ENCODE measurements at regions not wholly inside any gene's neighbourhood (a gene's known extent, or its start where the extent isn't known, plus 50 kb on each side); places are given as distances from the start of the nearest gene placed in this dataset.

DNA sequence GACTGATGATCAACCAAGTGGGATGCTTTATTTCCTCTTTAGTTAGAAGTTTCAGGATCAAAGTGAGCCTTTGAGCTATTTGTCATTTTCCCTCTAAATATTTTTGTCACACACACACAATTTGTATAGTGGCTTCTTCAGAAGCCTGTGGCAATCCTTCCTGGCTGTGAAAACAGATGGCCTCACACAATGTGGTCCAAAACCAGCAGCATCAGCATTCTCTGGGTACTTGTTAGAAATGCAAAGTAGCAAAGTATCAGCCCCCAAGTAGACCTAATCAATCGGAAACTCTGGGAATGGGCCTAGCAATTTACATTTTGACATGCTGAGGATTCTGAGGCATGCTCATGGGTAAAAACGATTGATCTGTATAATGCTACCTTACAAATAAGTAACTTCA lies 115.9 kb downstream of the PAX1 start:
- Histone ChIP-seq H3K27me3 (no peaks in the 10 kb centered on the region), H3K9me3 (no peaks in the 10 kb centered on the region), H3K4me3 (no peak overlapping the region), H3K4me1 (no peaks in the 10 kb centered on the region), H3K27ac (no peak overlapping the region), H3K36me3 (no peaks in the 10 kb centered on the region)
- intact Hi-C loops (cut with DNase I; ENCODE audit: low total_unique reads): no loop called here
- DNase-seq (ENCODE audit: low spot score in 2 of 2): no peak
- TF ChIP-seq POLR2A (IDR thresholded peaks at IDR 0.05) (no peak), POLR2AphosphoS5 (IDR thresholded peaks at IDR 0.05) (no peak)
- TF ChIP-seq, protein P1, sequence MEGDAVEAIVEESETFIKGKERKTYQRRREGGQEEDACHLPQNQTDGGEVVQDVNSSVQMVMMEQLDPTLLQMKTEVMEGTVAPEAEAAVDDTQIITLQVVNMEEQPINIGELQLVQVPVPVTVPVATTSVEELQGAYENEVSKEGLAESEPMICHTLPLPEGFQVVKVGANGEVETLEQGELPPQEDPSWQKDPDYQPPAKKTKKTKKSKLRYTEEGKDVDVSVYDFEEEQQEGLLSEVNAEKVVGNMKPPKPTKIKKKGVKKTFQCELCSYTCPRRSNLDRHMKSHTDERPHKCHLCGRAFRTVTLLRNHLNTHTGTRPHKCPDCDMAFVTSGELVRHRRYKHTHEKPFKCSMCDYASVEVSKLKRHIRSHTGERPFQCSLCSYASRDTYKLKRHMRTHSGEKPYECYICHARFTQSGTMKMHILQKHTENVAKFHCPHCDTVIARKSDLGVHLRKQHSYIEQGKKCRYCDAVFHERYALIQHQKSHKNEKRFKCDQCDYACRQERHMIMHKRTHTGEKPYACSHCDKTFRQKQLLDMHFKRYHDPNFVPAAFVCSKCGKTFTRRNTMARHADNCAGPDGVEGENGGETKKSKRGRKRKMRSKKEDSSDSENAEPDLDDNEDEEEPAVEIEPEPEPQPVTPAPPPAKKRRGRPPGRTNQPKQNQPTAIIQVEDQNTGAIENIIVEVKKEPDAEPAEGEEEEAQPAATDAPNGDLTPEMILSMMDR (IDR thresholded peaks at IDR 0.05): no peak

GRCh38 chr20:21820688-21821087 lies 115.2 kb downstream of the PAX1 start:
- no peak overlapping the region for H3K27ac ChIP-seq
- H3K36me3 ChIP-seq: no peaks in the 10 kb centered on the region
- no peak overlapping the region for H3K4me3 ChIP-seq
- intact Hi-C loops (cut with DNase I; ENCODE audit: low total_unique reads): no loop called here
- no peaks in the 10 kb centered on the region for H3K9me3 ChIP-seq
- no peak for DNase-seq (ENCODE audit: low spot score in 2 of 2)
- TF ChIP-seq POLR2A (IDR thresholded peaks at IDR 0.05) (no peak), POLR2AphosphoS5 (IDR thresholded peaks at IDR 0.05) (no peak)
- TF ChIP-seq, protein P1 (IDR thresholded peaks at IDR 0.05): no peak
- no peaks in the 10 kb centered on the region for H3K27me3 ChIP-seq
- no peaks in the 10 kb centered on the region for H3K4me1 ChIP-seq

DNA sequence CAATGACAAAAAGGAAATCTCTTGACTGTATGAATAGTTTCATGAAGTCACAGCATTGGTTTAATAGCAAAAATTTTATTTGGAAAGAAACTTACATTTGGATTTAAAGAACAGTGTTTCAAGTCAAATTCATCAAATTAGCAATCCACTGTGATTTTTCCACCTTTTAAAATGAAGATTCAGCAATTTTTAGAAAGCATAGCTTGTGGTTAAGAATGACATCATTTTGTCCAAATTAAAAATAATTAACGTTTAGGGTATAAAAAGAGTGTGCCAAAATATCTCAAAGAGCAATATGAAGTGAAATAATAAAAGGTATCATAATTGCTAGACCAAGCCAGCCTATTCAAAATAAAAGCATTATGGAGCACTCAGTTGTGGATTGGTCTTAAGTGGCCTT lies 114.6 kb downstream of the PAX1 start:
- Histone ChIP-seq H3K4me3 (no peak overlapping the region), H3K27me3 (no peaks in the 10 kb centered on the region), H3K4me1 (no peaks in the 10 kb centered on the region), H3K27ac (no peak overlapping the region), H3K36me3 (no peaks in the 10 kb centered on the region), H3K9me3 (no peaks in the 10 kb centered on the region)
- TF ChIP-seq POLR2A (IDR thresholded peaks at IDR 0.05) (no peak), POLR2AphosphoS5 (IDR thresholded peaks at IDR 0.05) (no peak)
- intact Hi-C loops (cut with DNase I; ENCODE audit: low total_unique reads): no loop called here
- no peak for DNase-seq (ENCODE audit: low spot score in 2 of 2)

DNA sequence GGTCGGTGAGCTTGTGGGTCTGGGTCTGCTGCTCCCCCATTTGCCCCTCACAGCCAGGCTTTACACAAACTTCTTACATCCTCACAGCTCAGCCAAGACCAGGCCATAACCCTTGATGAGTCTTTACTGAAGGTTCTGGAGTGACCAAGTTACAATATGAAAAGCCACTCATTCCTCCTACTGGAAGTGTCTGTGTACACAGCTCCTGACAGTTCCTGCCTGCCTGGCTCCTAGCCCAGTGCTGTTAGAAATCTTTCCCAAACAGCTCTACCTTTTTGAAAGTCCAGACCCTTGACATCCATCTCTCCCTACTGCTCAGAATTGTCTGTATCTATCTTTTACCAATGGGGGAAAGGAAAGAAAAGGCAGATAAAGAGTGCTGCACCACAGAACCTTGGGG lies 106.9 kb downstream of the PAX1 start:
- Histone ChIP-seq H3K4me3 (no peak overlapping the region), H3K27me3 (no peaks in the 10 kb centered on the region), H3K36me3 (no peaks in the 10 kb centered on the region), H3K4me1 (no peaks in the 10 kb centered on the region), H3K9me3 (no peaks in the 10 kb centered on the region), H3K27ac (no peak overlapping the region)
- TF ChIP-seq, protein P1 (IDR thresholded peaks at IDR 0.05): no peak
- TF ChIP-seq POLR2A (IDR thresholded peaks at IDR 0.05) (no peak), POLR2AphosphoS5 (IDR thresholded peaks at IDR 0.05) (no peak)
- intact Hi-C loops (cut with DNase I; ENCODE audit: low total_unique reads): no loop called here
- DNase-seq (ENCODE audit: low spot score in 2 of 2): no peak

DNA sequence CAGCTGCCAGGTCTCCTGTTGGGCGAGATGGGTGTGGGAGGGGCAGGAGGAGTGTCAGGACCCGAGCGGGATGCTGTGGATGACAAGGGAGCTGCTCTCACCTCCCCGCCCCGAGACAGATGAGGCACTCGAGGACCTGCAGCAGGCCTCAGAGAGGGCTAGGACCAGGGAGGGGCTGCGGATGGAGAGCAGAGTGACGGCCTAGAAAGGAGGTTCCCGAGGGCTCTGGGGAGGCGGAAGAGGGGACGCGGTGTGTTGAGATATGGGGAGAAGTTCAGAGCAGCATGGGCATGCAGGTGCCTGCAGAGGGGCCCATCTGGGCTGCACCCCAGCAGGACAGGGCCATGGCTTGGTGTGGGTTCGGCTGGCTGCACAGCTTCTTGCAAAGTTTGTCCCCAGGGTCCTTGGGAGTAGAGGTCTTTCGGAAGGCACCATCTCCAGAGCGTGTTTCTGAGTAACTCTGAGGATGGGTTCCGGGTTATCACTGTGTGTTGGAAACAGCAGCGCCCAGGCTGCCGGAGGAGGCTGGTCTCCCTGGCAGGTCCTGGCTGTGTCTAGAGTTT lies 104.6 kb downstream of the PAX1 start:
- Histone ChIP-seq H3K36me3 (no peaks in the 10 kb centered on the region), H3K27me3 (no peaks in the 10 kb centered on the region), H3K4me1 (no peaks in the 10 kb centered on the region), H3K4me3 (no peak overlapping the region), H3K27ac (no peak overlapping the region), H3K9me3 (no peaks in the 10 kb centered on the region)
- no peak for DNase-seq (ENCODE audit: low spot score in 2 of 2)
- TF ChIP-seq, protein P1 (IDR thresholded peaks at IDR 0.05): no peak
- TF ChIP-seq POLR2A (IDR thresholded peaks at IDR 0.05) (no peak), POLR2AphosphoS5 (IDR thresholded peaks at IDR 0.05) (no peak)
- intact Hi-C loops (cut with DNase I; ENCODE audit: low total_unique reads): no loop called here

Measured in breast epithelium (tissue), 4 donors.